SK-N-MC (cell line): ENCODE measurements at regions not wholly inside any gene's neighbourhood (a gene's known extent, or its start where the extent isn't known, plus 50 kb on each side); places are given as distances from the start of the nearest gene placed in this dataset.

Experiments
- EZH2 ChIP-seq: fragments of 200-600 bp; sonication (generic); IDR thresholded peaks from one replicate; pipeline ENCODE4 v1.6.1; 2017; ENCODE audit warnings: antibody characterized with exemption
- FOXP2 ChIP-seq: optimal IDR thresholded peaks from 2 replicates; pipeline ENCODE3; 2011; ENCODE audit warnings: mild to moderate bottlenecking, moderate library complexity; ENCODE audit not compliant: insufficient read depth; ENCODE audit errors: extremely low read length, control extremely low read depth
- POLR2AphosphoS5 ChIP-seq: IDR thresholded peaks from 2 replicates; pipeline ENCODE4 v1.6.1; 2012; ENCODE audit warnings: mild to moderate bottlenecking, low read depth, low read length, borderline replicate concordance

- TF ChIP-seq POLR2AphosphoS5: no peak
- no peak for TF ChIP-seq EZH2
- TF ChIP-seq FOXP2: no peak
Observed at GRCh38 chr6:138596126-138596525, 96.8 kb upstream of the NHSL1 start.
